ENCODE measurements at regions not wholly inside any gene's neighbourhood (a gene's known extent, or its start where the extent isn't known, plus 50 kb on each side); places are given as distances from the start of the nearest gene placed in this dataset.
"Not testable (repeated sequence)": the region's sequence is repeated elsewhere in the genome, so short reads cannot be mapped to it uniquely, and the experiment has no call there.

GRCh38 chr1:172727275-172727857, 68.5 kb downstream of the FASLG start:
- Histone ChIP-seq H3K36me3 (ENCODE audit: low read depth, missing control alignments) (no peaks in the 10 kb centered on the region), H3K9me3 (no peaks in the 10 kb centered on the region)
- WGBS, 2 donors: 91 to 95% methylated on average over 6 to 7 of the region's 7 CpGs

GRCh38 chr1:172727956-172728603, 69.2 kb downstream of the FASLG start:
- Histone ChIP-seq H3K36me3 (ENCODE audit: low read depth, missing control alignments) (no peaks in the 10 kb centered on the region), H3K27me3 (no peaks in the 10 kb centered on the region), H3K27ac (no peak overlapping the region), H3K9me3 (no peaks in the 10 kb centered on the region), H3K4me3 (no peak overlapping the region), H3K4me1 (no peaks in the 10 kb centered on the region)
- intact Hi-C loops (cut with DNase I; ENCODE audit: low total_unique reads): no loop called here
- peak; percentile 37 for DNase-seq
- TF ChIP-seq CTCF (IDR thresholded peaks at IDR 0.05): peak in 2 of 3 experiments; percentile 32 to 65
- no peak for TF ChIP-seq POLR2A (IDR thresholded peaks at IDR 0.05)
- WGBS, 2 donors: 100% methylated on average over 1 of the region's 1 CpG; no CpG with 5 or more reads in 1 of the 2 donors

More at GRCh38 chr1:172727275-172727857, 68.5 kb downstream of the FASLG start:
- TF ChIP-seq CTCF (IDR thresholded peaks at IDR 0.05) (no peak), POLR2A (IDR thresholded peaks at IDR 0.05) (no peak)
- intact Hi-C loops (cut with DNase I; ENCODE audit: low total_unique reads): no loop called here
- Histone ChIP-seq H3K27ac (no peak overlapping the region), H3K4me1 (no peaks in the 10 kb centered on the region), H3K4me3 (no peak overlapping the region), H3K27me3 (no peaks in the 10 kb centered on the region)
- DNase-seq: no peak

GRCh38 chr1:172728705-172729104, 69.8 kb downstream of the FASLG start:
- WGBS, 2 donors: 94 to 96% methylated on average over 1 of the region's 1 CpG
- H3K27me3 ChIP-seq; H3K4me3 ChIP-seq; H3K9me3 ChIP-seq; H3K36me3 ChIP-seq (ENCODE audit: low read depth, missing control alignments); DNase-seq; H3K27ac ChIP-seq; H3K4me1 ChIP-seq; intact Hi-C loops (cut with DNase I; ENCODE audit: low total_unique reads): not testable (repeated sequence)

GRCh38 chr1:172732427-172732826, 73.5 kb downstream of the FASLG start:
- H3K36me3 ChIP-seq (ENCODE audit: low read depth, missing control alignments): no peaks in the 10 kb centered on the region
- intact Hi-C loops (cut with DNase I; ENCODE audit: low total_unique reads): no loop called here
- H3K4me1 ChIP-seq: no peaks in the 10 kb centered on the region
- 85 to 86% methylated on average over 3 of the region's 3 CpGs for WGBS, 2 donors
- H3K9me3 ChIP-seq: no peaks in the 10 kb centered on the region
- no peak for DNase-seq
- no peak for TF ChIP-seq CTCF (IDR thresholded peaks at IDR 0.05)
- no peak for TF ChIP-seq POLR2A (IDR thresholded peaks at IDR 0.05)
- no peak overlapping the region for H3K4me3 ChIP-seq
- no peak overlapping the region for H3K27ac ChIP-seq
- no peaks in the 10 kb centered on the region for H3K27me3 ChIP-seq

GRCh38 chr1:172733815-172734214, 74.9 kb downstream of the FASLG start:
- intact Hi-C loops (cut with DNase I; ENCODE audit: low total_unique reads): no loop called here
- no peaks in the 10 kb centered on the region for H3K9me3 ChIP-seq
- no peaks in the 10 kb centered on the region for H3K4me1 ChIP-seq
- no peak for DNase-seq
- TF ChIP-seq POLR2A (IDR thresholded peaks at IDR 0.05) (no peak), CTCF (IDR thresholded peaks at IDR 0.05) (no peak)
- no peak overlapping the region for H3K27ac ChIP-seq
- H3K4me3 ChIP-seq: no peak overlapping the region
- no peaks in the 10 kb centered on the region for H3K36me3 ChIP-seq (ENCODE audit: low read depth, missing control alignments)
- no peaks in the 10 kb centered on the region for H3K27me3 ChIP-seq
